Ovary (tissue), 3 donors: ENCODE measurements at regions not wholly inside any gene's neighbourhood (a gene's known extent, or its start where the extent isn't known, plus 50 kb on each side); places are given as distances from the start of the nearest gene placed in this dataset.

Experiments
- EP300 ChIP-seq: sonication (generic); formaldehyde crosslinking; IDR thresholded peaks from one replicate; pipeline ENCODE4 v1.6.1; 2017; ENCODE audit warnings: antibody characterized with exemption
- POLR2A ChIP-seq: fragments of 450-650 bp; IDR thresholded peaks from one replicate; pipeline ENCODE4 v1.6.1; 2017; ENCODE audit warnings: antibody characterized with exemption, mild to moderate bottlenecking, moderate library complexity
- TF ChIP-seq, protein P1 (sequence below), 3 donors: fragments of 450-650 bp in 2 of 3; fragments of 200-600 bp in 1 of 3; IDR thresholded peaks; one replicate each; pipeline versions ENCODE4 v1.5.1 to v1.8.0; 2016 to 2022; ENCODE audit warnings: antibody characterized with exemption in 3 of 3, mild to moderate bottlenecking in 1 of 3
- donor health status: DM: no; HTN: no; CAD: no.

DNA sequence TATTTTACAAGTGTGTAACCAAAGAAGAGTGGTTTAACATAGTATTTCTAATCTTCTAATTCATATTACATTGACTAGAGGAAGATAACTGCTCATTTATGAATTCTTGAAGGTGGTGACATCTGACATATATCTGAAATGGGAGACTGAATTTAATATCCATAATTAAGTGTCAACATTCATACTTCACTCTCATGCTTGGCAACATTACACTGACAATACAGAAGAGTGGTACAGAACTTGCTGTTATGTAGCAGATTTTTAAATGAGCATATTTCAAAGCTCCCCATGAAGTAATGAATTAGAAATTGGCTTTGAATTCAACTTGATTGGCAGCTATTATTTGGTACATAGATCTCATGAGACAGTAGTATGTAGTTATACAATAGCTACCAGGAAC, 125.8 kb upstream of the POT1 start:
- TF ChIP-seq, protein P1, sequence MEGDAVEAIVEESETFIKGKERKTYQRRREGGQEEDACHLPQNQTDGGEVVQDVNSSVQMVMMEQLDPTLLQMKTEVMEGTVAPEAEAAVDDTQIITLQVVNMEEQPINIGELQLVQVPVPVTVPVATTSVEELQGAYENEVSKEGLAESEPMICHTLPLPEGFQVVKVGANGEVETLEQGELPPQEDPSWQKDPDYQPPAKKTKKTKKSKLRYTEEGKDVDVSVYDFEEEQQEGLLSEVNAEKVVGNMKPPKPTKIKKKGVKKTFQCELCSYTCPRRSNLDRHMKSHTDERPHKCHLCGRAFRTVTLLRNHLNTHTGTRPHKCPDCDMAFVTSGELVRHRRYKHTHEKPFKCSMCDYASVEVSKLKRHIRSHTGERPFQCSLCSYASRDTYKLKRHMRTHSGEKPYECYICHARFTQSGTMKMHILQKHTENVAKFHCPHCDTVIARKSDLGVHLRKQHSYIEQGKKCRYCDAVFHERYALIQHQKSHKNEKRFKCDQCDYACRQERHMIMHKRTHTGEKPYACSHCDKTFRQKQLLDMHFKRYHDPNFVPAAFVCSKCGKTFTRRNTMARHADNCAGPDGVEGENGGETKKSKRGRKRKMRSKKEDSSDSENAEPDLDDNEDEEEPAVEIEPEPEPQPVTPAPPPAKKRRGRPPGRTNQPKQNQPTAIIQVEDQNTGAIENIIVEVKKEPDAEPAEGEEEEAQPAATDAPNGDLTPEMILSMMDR (IDR thresholded peaks at IDR 0.05): no peak
- TF ChIP-seq POLR2A (no peak), EP300 (no peak)
